Loucy (cell line): ENCODE measurements at regions not wholly inside any gene's neighbourhood (a gene's known extent, or its start where the extent isn't known, plus 50 kb on each side); places are given as distances from the start of the nearest gene placed in this dataset.

Experiments
- H2AFZ ChIP-seq: fragments of 200-600 bp; sonication (generic); 2 replicates; pipeline ENCODE4 v1.6.0; 2016; ENCODE audit warnings: antibody characterized with exemption, mild to moderate bottlenecking, low read length, moderate library complexity
- H3F3A ChIP-seq: fragments of 200-600 bp; 2 replicates; pipeline ENCODE4 v1.6.0; 2016; ENCODE audit warnings: antibody characterized with exemption, low read depth, mild to moderate bottlenecking
- H3K27me3 ChIP-seq: fragments of 200-600 bp; sonication (generic); 2 replicates; pipeline ENCODE4 v1.6.1; 2014; ENCODE audit warnings: low read length, mild to moderate bottlenecking; ENCODE audit not compliant: insufficient read depth, poor library complexity, severe bottlenecking
- H3K36me3 ChIP-seq: fragments of 200-600 bp; sonication (generic); 2 replicates; pipeline ENCODE4 v1.6.1; 2016; ENCODE audit warnings: low read length; ENCODE audit not compliant: insufficient read depth
- H3K4me1 ChIP-seq: fragments of 200-600 bp; sonication (generic); 2 replicates; pipeline ENCODE4 v1.5.1; 2014; ENCODE audit warnings: low read length, mild to moderate bottlenecking; ENCODE audit not compliant: insufficient read depth, poor library complexity, severe bottlenecking
- H3K4me2 ChIP-seq: fragments of 200-600 bp; sonication (generic); 2 replicates; pipeline ENCODE4 v1.6.0; 2014; ENCODE audit warnings: antibody characterized with exemption, low read length, low read depth, mild to moderate bottlenecking; ENCODE audit not compliant: poor library complexity, severe bottlenecking
- H3K4me3 ChIP-seq: fragments of 200-600 bp; sonication (generic); 2 replicates; pipeline ENCODE4 v1.5.1; 2014; ENCODE audit warnings: low read length, mild to moderate bottlenecking, mixed read lengths; ENCODE audit not compliant: poor library complexity, severe bottlenecking
- H3K79me2 ChIP-seq: fragments of 200-600 bp; sonication (generic); 2 replicates; pipeline ENCODE4 v1.6.1; 2014; ENCODE audit warnings: low read length; ENCODE audit not compliant: insufficient read depth
- H3K9ac ChIP-seq: fragments of 200-600 bp; sonication (generic); 2 replicates; pipeline ENCODE4 v1.6.0; 2014; ENCODE audit warnings: mild to moderate bottlenecking, low read depth, low read length, moderate library complexity; ENCODE audit not compliant: poor library complexity, severe bottlenecking
- H3K9me2 ChIP-seq: fragments of 200-600 bp; sonication (generic); replicated peaks from 2 replicates; pipeline ENCODE4 v1.6.1; 2016; ENCODE audit warnings: low read depth, low read length, mixed read lengths
- H3K9me3 ChIP-seq: fragments of 200-600 bp; sonication (generic); 2 replicates; pipeline ENCODE4 v1.6.1; 2014; ENCODE audit warnings: mild to moderate bottlenecking, antibody characterized with exemption, low read length, low read depth; ENCODE audit not compliant: insufficient read depth
- H4K20me1 ChIP-seq: fragments of 200-600 bp; sonication (generic); 2 replicates; pipeline ENCODE4 v1.6.0; 2014; ENCODE audit warnings: antibody characterized with exemption, low read length, mild to moderate bottlenecking; ENCODE audit not compliant: insufficient read depth, poor library complexity, severe bottlenecking
- CTCF ChIP-seq: fragments of 200-600 bp; sonication (generic); conservative IDR thresholded peaks from 2 replicates; pipeline ENCODE4 v1.5.1; 2014; ENCODE audit warnings: mild to moderate bottlenecking, antibody characterized with exemption, low read length
- EZH2phosphoT487 ChIP-seq: fragments of 200-600 bp; IDR thresholded peaks from 2 replicates; pipeline ENCODE4 v1.6.1; 2018; ENCODE audit warnings: antibody characterized with exemption, mild to moderate bottlenecking, moderate library complexity, borderline replicate concordance

GRCh38 chr1:67582625-67583461 is 102.2 kb upstream of the GADD45A start:
- no peaks in the 10 kb centered on the region for H3K9me2 ChIP-seq
- no peak overlapping the region for H3K4me2 ChIP-seq
- no peaks in the 10 kb centered on the region for H4K20me1 ChIP-seq
- no peaks in the 10 kb centered on the region for H3K79me2 ChIP-seq
- H3K27me3 ChIP-seq: no peaks in the 10 kb centered on the region
- H3K4me1 ChIP-seq: no peaks in the 10 kb centered on the region
- H3K9me3 ChIP-seq: no peaks in the 10 kb centered on the region
- H3K4me3 ChIP-seq: no peak overlapping the region
- H3K9ac ChIP-seq: no peak overlapping the region
- no peaks in the 10 kb centered on the region for H3F3A ChIP-seq
- H2AFZ ChIP-seq: no peak overlapping the region
- TF ChIP-seq EZH2phosphoT487: no peak
- no peaks in the 10 kb centered on the region for H3K36me3 ChIP-seq

GRCh38 chr1:67583462-67583950 is 101.5 kb upstream of the GADD45A start:
- H3F3A ChIP-seq: no peaks in the 10 kb centered on the region
- H3K4me2 ChIP-seq: no peak overlapping the region
- H2AFZ ChIP-seq: no peak overlapping the region
- no peaks in the 10 kb centered on the region for H3K4me1 ChIP-seq
- H3K4me3 ChIP-seq: no peak overlapping the region
- H3K9me2 ChIP-seq: no peaks in the 10 kb centered on the region
- H4K20me1 ChIP-seq: no peaks in the 10 kb centered on the region
- H3K79me2 ChIP-seq: no peaks in the 10 kb centered on the region
- no peaks in the 10 kb centered on the region for H3K9me3 ChIP-seq
- no peak overlapping the region for H3K9ac ChIP-seq
- TF ChIP-seq EZH2phosphoT487 (no peak), CTCF (no peak)
- H3K36me3 ChIP-seq: no peaks in the 10 kb centered on the region
- H3K27me3 ChIP-seq: no peaks in the 10 kb centered on the region

DNA sequence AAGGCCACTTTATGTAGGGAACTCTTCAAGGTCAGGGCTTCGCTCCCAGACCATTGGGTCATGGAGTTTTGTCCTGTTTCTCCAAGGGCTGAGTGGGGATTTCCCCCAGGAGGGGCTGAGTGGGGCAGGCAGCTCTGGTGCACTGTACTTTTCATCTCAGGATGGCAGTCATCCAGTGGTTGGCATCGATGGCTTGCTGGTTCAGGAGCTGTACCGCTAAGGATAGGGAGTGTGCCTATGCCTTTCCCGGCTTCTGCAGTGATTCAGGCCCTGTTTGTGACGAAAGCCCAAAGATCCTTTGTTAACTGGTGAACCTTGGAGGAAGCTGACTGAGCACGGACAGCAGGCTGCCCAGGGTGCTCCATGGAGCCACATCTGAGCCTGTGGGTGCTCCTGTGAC is 100.1 kb upstream of the GADD45A start:
- Histone ChIP-seq H3K4me1 (no peaks in the 10 kb centered on the region), H3K9me2 (no peaks in the 10 kb centered on the region), H2AFZ (no peak overlapping the region), H3F3A (no peaks in the 10 kb centered on the region), H3K27me3 (no peaks in the 10 kb centered on the region), H3K79me2 (no peaks in the 10 kb centered on the region), H3K4me2 (no peak overlapping the region), H3K9ac (no peak overlapping the region), H4K20me1 (no peaks in the 10 kb centered on the region), H3K9me3 (no peaks in the 10 kb centered on the region), H3K4me3 (no peak overlapping the region), H3K36me3 (no peaks in the 10 kb centered on the region)
- TF ChIP-seq EZH2phosphoT487 (no peak), CTCF (no peak)
